Ovary (tissue), 7 donors: ENCODE measurements at regions not wholly inside any gene's neighbourhood (a gene's known extent, or its start where the extent isn't known, plus 50 kb on each side); places are given as distances from the start of the nearest gene placed in this dataset.

Source experiments
- DNase-seq, 5 donors: peaks; one replicate each; pipeline ENCODE4 v3.0.0-alpha.2; 2019 to 2020
- H3K27ac ChIP-seq, 2 donors: fragments of 200-600 bp; one replicate each; pipeline versions ENCODE4 v1.5.1 to v1.8.0; 2019 to 2022
- H3K27me3 ChIP-seq: fragments of 200-600 bp; one replicate; pipeline ENCODE4 v1.8.0; 2022
- H3K36me3 ChIP-seq: fragments of 200-600 bp; sonication (generic); one replicate; pipeline ENCODE4 v1.5.1; 2019
- H3K4me1 ChIP-seq: one replicate; pipeline ENCODE4 v1.8.1; 2013; ENCODE audit warnings: mild to moderate bottlenecking, moderate library complexity; ENCODE audit not compliant: insufficient read depth
- H3K4me3 ChIP-seq: fragments of 200-600 bp; sonication (generic); one replicate; pipeline ENCODE4 v1.5.1; 2017
- H3K9me3 ChIP-seq, 2 donors: fragments of 200-600 bp in 1 of 2; sonication (generic) in 1 of 2; one replicate each; pipeline versions ENCODE4 v1.5.1 to v1.8.1; 2013 to 2019; ENCODE audit warnings: mild to moderate bottlenecking in 1 of 2, moderate library complexity in 1 of 2
- EP300 ChIP-seq: sonication (generic); formaldehyde crosslinking; IDR thresholded peaks from one replicate; pipeline ENCODE4 v1.6.1; 2017; ENCODE audit warnings: antibody characterized with exemption
- POLR2A ChIP-seq: fragments of 450-650 bp; IDR thresholded peaks from one replicate; pipeline ENCODE4 v1.6.1; 2017; ENCODE audit warnings: antibody characterized with exemption, mild to moderate bottlenecking, moderate library complexity
- WGBS, 3 donors: extraction: QIAGEN DNeasy Blood & Tissue Kit in 1 of 3; methylation state at CpG; one replicate each; pipeline versions ENCODE4 v1.1.5 to v1.1.7; 2013 to 2017; 5-methylcytosine and 5-hydroxymethylcytosine counted together
- intact Hi-C, 4 donors: fragments of 100-400 bp; cut with DNase I; formaldehyde crosslinking; loops; one replicate each; pipeline versions ENCODE4 v1.11.0 to v1.15.1; 2022 to 2023
- TF ChIP-seq, protein P1 (sequence below), 3 donors: fragments of 450-650 bp in 2 of 3; fragments of 200-600 bp in 1 of 3; IDR thresholded peaks; one replicate each; pipeline versions ENCODE4 v1.5.1 to v1.8.0; 2016 to 2022; ENCODE audit warnings: antibody characterized with exemption in 3 of 3, mild to moderate bottlenecking in 1 of 3
- donor health status: DM: no; HTN: no; CAD: no; lungs with moderate emphysema.
- donor health status: DM: no; HTN: no; CAD: no.
- donor health status: Bipolar disorder and iron deficiency.
- donor health status: DM: no; HTN: no; CAD: no.
- donor health status: DM: yes; HTN: yes; CAD: no.

DNA sequence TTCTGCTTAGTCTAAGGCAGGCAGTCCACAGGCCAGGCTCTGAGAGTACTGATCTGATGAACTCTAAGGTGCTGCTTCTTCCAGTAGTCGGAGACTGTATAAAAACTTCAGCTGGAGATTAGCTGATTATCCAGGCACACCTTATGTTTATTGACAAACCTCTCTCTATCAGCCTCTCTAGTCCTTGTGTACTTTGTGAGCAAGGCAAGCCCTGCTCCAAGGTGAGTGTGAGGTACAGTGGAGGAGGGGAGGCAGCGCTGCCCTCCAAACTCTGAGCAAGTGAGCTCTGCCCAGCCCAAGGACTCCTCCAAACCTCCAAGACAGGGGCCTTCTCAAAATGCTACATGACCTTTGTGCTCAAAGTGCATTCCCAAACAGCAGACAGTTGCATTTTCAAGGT is 95.9 kb upstream of the CDKN3 start:
- intact Hi-C loops, result no loop called here
- Histone ChIP-seq H3K36me3 (no peaks in the 10 kb centered on the region), H3K27me3 (no peaks in the 10 kb centered on the region), H3K4me3 (no peak overlapping the region), H3K4me1 (no peaks in the 10 kb centered on the region), H3K27ac (no peak overlapping the region), H3K9me3 (no peaks in the 10 kb centered on the region)
- TF ChIP-seq EP300 (no peak), POLR2A (no peak)
- TF ChIP-seq, protein P1, sequence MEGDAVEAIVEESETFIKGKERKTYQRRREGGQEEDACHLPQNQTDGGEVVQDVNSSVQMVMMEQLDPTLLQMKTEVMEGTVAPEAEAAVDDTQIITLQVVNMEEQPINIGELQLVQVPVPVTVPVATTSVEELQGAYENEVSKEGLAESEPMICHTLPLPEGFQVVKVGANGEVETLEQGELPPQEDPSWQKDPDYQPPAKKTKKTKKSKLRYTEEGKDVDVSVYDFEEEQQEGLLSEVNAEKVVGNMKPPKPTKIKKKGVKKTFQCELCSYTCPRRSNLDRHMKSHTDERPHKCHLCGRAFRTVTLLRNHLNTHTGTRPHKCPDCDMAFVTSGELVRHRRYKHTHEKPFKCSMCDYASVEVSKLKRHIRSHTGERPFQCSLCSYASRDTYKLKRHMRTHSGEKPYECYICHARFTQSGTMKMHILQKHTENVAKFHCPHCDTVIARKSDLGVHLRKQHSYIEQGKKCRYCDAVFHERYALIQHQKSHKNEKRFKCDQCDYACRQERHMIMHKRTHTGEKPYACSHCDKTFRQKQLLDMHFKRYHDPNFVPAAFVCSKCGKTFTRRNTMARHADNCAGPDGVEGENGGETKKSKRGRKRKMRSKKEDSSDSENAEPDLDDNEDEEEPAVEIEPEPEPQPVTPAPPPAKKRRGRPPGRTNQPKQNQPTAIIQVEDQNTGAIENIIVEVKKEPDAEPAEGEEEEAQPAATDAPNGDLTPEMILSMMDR (IDR thresholded peaks at IDR 0.05), result no peak
- 71 to 99% (median 96%) methylated on average over 2 of the region's 2 CpGs for WGBS, 3 donors
- no peak for DNase-seq

GRCh38 chr14:54301359-54301758 is 95.4 kb upstream of the CDKN3 start:
- no peak for TF ChIP-seq POLR2A
- TF ChIP-seq, protein P1 (IDR thresholded peaks at IDR 0.05), result no peak
- TF ChIP-seq EP300, result no peak
- DNase-seq, result no peak
- H3K4me3 ChIP-seq, result no peak overlapping the region
- intact Hi-C loops, result no loop called here
- no peaks in the 10 kb centered on the region for H3K36me3 ChIP-seq
- H3K27ac ChIP-seq, result no peak overlapping the region
- WGBS, 3 donors, result 79 to 83% (median 82%) methylated on average over 7 of the region's 7 CpGs
- H3K4me1 ChIP-seq, result no peaks in the 10 kb centered on the region
- H3K27me3 ChIP-seq, result no peaks in the 10 kb centered on the region
- H3K9me3 ChIP-seq, result no peaks in the 10 kb centered on the region

DNA sequence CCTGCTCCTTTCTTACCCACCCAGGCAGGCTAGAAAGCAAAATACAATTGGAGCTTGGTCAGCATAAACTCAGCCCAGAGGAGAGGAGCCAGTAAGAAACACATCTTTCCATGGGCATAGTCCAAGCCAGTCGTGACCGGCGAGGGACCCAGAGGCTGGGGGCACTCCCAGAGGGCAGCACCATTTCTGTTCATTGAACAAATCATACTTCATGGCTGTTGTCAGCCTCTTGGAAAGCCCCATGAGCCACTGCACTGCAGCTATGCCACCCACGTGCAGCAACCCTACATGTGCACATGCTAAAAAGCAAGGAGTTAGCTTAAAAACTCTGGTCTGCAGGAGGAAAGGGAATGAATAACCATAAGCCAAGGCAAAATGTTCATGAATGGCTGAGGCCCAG is 90.0 kb upstream of the CDKN3 start:
- WGBS, 3 donors, result 67 to 71% (median 69%) methylated on average over 4 of the region's 4 CpGs
- Histone ChIP-seq H3K9me3 (no peaks in the 10 kb centered on the region), H3K27me3 (no peaks in the 10 kb centered on the region), H3K27ac (no peak overlapping the region), H3K4me1 (no peaks in the 10 kb centered on the region), H3K36me3 (no peaks in the 10 kb centered on the region), H3K4me3 (no peak overlapping the region)
- intact Hi-C loops, result no loop called here
- no peak for DNase-seq
- TF ChIP-seq POLR2A, result no peak
- TF ChIP-seq EP300, result no peak
- TF ChIP-seq, protein P1 (IDR thresholded peaks at IDR 0.05), result no peak

DNA sequence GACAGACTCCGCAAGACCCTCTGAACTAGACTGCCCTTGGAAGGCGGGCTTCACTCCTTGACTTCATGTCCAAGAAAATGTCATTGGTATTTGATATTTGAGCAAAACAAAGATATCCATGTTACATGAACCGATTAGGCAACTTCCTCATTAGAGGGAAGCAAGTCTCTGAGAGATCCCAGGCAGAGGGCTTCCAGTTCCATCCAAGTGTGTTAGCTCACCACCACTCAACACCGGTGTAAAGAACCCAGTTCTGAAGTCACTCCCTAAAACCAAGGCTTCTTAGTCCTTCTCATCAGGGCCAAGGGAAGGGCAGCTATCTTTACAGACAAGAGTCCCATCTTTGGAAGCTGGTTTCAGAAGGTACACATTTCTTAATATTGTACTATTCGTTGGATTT is 87.2 kb upstream of the CDKN3 start:
- intact Hi-C loops, result no loop called here
- Histone ChIP-seq H3K27ac (no peak overlapping the region), H3K4me3 (no peak overlapping the region), H3K4me1 (no peaks in the 10 kb centered on the region), H3K36me3 (no peaks in the 10 kb centered on the region), H3K9me3 (no peaks in the 10 kb centered on the region), H3K27me3 (no peaks in the 10 kb centered on the region)
- WGBS, 3 donors, result 66 to 81% (median 78%) methylated on average over 5 of the region's 5 CpGs
- no peak for DNase-seq
- no peak for TF ChIP-seq POLR2A
- TF ChIP-seq EP300, result no peak
- TF ChIP-seq, protein P1 (IDR thresholded peaks at IDR 0.05), result no peak
